Stimulated activated CD8-positive, alpha-beta memory T cell treated with anti-CD3 and anti-CD28 coated beads, Interleukin-2, amount 100 ng/mL, for 48 hours (primary cell): ENCODE measurements at regions not wholly inside any gene's neighbourhood (a gene's known extent, or its start where the extent isn't known, plus 50 kb on each side); places are given as distances from the start of the nearest gene placed in this dataset.

Source experiments
- DNase-seq, 2 donors: peaks; one replicate each; pipeline ENCODE4 v3.0.0-alpha.2; 2020; ENCODE audit warnings: low read depth in 2 of 2

DNA sequence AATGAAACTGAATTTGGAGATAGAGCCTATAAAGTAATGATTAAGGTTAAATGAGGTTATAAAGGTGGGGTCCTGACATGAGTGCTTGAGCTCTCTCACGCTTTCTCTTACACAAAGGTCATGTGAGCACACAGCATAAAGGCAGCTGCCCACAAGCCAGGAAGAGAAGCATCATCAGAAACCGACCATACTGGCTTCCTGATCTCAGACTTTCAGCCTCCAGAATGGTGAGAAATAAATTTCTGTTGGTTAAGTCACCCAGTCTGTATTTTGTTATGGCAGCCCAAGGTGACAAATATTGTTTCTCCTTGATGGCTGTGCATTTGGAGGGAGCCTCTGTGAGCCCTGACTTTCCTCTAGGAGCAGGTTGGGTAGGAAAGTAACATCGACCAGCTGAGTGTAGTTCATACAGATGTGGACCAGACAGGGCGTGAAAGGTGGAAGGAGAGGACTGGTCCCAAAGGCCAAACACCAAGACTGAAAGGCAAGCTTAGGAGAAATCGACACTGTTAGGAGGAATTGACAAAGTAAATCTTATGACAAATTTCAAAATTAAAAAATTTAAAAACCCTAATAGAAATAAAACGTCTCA is 97.6 kb upstream of the SLC38A2 start:
- peak in 1 of 2 donors; percentile 7 for DNase-seq

DNA sequence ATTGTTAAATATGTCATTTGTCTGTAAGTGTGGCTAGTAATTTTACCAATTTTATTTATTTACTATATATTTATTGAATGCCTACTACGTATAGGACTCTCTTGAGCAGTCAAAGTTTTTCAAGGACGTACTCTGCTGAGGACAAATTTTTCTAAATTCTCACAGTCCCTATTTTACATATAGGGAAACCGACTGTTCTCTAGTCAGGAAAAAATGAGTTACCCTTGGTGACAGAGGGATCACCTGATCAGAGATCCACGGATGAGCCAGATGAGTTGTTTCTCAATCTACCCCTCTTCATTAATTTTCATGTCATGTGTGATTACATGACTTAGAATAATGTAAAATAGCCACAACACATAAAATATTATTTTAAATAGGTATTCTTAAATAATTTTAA is 96.2 kb upstream of the SLC38A2 start:
- DNase-seq: no peak

DNA sequence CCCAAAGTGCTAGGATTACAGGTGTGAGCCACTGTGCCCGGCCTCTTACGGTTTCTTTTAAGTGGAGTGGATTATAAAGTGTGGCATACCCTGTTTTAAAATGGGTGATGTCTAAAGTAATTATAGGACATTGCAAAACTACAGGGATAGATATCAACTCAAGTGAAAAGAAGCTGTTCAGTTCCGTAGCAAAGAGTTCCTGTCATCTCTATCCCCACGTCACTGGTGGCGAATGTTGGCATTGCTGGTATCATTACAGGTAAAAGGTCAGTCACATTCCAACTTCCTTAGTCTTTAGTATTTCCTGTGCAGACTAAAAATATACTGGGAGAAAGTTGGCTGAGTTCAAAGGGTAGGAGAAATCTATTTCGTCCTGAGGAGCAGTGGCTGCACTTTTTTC is 95.6 kb upstream of the SLC38A2 start:
- DNase-seq: no peak

DNA sequence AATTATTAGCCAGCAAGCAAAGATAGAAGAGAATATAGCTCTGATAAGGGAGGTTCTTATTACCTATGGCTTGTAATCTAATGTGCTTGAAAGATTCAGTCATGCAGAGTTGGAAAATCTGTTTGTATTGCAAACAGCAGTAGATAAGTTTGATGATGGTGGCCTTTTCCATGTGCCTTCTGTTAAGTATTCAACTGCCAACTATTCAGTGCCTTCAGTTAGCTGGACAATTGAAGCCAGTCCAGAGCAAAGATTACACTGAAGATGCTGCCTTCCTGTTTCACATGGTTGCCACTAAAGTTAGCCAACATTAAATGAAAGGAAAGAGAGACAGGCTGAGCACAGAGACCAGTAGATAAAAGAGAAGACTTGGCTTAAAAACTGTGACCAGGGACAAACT is 92.7 kb upstream of the SLC38A2 start:
- no peak for DNase-seq

DNA sequence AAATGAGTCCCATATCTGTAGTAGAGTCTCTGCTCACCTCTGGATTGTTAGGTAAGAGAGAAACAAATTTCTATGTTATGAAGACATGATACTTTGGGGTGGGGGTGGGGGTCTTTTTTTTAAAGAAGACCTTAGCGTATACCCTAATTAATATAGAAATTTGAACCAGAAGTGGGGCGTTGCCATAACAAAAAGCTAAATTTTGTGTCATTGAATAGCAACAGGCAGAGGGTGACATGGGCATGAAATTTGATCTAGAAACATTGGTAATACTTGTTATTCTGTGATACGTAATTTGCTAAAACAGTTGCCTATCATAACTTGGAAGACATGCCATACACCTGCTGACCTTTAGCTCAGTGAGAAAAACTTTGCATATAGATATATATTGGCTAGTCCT is 92.3 kb upstream of the SLC38A2 start:
- DNase-seq: no peak

DNA sequence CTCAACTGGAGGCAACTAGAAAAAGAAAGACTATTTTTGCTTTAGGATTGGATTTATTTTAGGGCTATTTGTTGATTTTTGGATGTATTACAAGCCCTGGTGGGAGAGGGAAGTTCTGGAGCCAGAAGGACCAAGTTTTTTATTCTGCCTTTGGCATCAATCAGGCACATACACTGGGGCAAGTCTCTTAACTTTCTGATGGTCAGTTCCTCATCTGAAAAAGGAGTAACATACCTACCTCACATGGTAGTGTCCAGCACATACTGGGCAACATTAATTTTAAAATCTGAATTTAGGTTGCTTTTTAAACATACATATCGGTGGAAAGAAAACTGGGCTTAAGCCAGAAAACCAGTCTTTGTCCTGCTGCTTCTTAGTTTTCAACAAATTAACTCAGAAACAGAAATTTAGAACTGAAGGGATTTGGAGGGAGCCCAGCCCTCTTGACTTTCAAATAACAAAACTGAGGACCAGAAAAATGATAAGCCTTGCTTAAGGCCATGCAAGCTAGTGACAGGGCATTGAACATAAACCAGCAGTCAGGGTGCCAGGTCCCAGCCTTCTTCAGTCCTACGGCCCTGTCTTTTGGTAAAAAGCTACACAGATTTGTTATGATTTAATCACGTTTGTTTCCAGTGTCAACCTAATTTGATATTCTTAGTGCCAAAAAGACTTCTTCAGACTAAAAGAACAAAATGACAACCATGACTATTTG is 90.2 kb upstream of the SLC38A2 start:
- no peak for DNase-seq

DNA sequence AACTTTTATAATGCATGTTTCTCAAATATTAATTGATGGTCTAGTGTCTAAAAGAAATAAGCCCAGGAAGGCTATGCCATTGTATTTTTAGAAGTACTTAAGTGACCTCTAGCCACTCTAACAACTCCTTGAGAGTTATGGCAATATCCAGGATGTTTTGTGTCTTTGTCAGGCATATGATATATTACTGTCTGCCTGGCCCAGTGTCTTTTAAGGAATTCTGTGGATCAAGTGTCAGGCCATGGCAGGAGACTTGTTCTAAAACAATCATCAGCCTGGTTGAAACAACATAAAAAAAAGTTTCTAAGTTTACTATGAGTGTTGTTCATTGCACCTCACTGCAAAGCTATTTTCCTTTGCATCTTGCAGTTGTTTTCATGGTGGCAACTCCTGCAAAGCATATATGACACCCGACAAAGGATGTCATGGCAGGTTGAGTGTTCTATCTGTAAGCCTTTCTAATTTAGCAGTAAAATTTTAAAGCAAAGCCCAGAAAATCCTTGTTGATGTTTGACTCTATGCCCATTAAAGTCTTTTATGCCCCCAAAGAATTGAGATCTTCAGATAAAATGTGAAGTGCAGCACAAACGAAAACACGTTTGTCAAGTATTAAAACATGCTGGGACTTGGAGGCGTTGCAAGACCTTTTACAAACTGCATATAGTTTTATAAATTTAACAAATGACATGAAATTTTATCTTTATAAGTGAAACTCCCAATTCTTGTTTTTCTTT is 89.5 kb upstream of the SLC38A2 start:
- DNase-seq: no peak

DNA sequence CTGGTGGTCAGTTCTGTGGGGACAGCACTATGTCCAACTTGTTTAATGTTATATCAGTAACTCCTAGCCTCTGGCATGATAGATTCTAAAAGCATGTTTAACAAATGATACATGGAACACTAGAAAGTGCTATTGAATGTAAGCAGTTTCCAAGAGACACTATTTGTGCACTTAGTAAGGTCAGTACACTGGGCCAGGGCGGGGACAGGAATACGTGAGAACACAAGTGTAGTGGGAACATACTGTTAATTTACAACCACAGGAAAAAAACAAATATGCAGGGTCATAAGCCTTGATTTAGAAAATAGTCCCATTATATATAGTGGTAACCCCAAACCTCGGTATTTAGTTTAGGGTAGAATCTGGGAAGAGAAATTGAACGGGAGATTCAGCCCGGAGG is 88.9 kb upstream of the SLC38A2 start:
- no peak for DNase-seq

DNA sequence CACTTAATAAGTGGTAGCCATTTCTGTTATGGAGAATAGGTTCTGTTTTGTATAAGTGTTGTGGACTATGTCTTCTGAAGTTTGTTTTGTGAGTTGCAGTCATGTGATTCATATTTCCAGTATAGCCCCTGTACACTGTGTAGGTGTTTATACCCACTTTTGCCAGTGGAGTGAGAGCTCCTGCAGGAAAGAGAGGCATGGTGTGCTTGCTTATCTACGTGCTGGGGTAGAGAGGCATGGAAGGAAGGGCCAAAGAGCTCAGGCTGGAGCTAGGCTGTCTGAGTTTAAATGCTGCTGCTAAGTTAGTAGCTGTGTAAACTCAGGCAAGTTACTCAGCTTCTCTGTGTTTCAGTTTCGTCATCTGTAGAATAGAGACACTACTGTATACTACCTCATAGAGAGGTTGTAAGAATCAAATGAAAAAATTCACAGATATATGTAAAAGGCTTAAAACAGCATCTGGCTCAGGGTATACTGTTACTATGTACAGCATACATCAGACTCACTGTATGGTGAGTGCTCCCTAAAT is 88.2 kb upstream of the SLC38A2 start:
- no peak for DNase-seq

DNA sequence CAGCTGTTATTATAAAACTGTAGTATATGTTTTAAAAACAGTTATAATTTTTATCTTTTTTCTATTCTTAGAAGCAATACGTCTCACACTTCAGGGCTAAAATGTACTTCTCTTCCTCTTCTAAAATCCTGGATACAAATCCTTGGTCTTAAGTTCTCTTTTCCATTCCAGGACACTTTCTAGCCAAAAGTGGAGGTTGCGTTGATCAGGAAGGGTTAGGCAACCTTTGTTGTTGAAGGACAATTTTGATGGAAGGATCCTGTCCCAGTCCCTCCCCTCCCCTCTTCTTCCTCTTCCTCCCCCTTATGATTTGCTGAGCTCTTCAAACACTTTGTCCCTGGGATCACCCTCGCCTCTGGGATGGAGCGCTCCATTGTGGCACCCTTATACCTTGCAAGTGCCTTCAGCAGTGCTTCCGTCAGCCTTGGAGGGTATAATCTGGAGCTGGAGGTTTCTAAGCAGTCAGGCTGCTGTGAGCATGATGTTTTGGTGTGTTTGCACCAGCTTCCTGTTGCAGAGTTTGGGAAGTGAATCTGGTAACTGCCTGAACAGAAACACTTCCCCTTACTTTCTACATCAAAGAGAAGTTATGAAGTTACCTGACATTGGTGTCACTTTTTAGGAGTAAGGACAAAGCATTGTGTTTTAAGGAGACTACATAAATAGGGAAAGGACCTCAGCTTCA is 87.4 kb upstream of the SLC38A2 start:
- DNase-seq: no peak

DNA sequence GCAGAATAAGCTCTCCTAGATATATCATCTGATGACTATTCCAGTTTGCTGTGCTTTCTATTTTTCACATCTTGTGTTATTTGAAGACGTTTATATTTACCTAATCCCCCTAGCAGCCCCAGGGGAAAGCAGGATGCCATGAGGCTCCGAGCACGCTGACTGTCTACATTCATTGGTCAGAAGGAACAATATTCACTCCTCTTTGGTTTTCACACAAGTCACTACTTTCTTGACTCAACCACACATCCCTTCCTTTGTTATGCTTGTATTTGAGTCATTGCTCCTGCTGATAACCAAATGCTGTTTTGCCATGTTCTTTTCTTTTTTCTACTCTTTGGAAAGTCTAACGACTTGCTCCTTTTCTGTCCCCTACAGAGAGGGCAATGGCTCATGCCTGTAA is 86.5 kb upstream of the SLC38A2 start:
- DNase-seq: no peak

DNA sequence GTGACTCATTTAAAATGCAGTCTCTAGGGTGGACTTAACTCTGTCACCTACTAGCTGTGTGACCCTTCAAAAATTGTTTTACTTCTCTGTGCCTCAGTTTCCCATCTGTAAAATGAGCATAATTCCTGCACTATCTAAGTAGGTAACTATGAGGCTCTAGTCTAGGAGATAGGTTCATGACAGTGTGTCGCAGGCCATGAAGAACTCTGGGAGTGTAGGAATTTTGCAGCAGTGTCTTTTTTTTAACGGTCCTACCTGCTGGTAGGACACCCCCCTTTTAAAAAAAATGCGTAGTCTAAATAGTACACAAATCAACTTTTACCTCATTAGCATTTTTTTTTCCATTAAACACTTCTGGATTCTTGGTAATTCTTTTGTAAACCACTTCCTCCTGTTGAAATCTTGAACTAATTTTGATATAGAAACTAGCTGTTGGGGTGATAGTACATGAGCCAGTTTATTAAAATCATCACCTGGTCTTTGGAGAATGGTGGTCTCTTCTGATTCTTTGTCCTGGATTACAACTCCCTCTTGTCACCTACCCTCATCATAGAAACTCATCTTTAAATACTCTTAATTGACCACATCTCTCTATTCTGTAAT is 86.0 kb upstream of the SLC38A2 start:
- DNase-seq: no peak

DNA sequence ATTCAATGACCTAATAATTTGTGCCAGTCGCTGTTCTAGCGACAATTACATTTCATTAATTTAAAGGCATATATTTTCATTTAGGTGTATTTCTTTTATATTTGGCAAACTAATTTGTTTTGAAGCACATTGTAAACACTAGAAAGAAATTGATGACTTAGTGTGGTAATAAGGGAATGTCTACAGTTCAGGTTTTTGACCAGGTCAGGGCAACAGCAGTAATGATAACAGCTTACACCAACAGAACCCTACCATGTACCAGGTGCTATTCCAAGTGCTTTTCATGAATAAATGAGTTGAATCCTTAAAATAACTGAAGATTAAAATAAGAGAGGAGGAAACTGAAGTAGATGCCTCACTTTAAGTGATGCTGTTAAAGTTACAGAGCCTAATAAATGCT is 85.4 kb upstream of the SLC38A2 start:
- no peak for DNase-seq

DNA sequence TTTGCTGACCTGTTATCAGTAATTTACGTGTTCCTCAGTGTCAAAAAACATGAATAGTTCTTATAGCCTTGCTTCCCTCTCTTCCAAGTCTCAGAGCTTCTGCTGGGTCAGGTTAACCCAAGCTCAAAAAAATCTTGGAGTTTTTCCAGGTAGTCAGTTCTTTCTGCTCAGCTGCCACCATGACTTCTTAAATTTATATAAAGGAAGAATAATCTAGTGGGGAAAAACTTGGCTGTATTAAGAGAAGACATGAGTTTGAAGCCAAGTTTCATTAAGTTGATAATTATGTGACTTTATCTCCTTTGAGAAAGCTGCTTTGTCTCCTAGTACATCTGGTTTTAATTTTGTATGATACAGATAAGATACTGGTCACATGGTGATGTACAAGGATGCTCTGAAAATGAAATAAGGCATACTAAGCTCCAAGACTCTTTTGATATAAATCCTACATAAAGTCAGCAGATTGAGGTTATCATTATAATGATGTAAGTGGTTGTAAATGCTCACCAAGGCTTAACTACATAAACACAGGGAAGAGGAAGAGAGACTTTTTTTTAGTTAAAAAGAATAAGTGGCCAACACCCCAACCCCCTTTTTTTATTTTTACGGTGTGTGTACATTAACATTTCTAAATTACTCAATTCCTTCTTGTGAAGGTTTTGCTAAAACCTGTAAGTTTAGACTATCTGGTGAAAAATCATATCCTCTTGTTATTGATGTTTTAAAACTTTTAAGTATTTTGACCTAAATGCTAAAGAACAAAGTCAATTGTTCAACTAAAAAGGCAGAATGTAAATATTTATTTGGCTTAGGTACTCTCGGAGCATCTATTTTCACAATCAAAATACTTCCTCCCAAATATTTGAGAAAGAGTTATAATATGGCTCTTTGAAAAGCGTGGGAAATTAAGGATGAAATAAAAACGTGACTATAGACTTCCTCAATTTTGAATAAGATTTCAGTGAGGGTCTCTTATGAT is 84.1 kb upstream of the SLC38A2 start:
- DNase-seq: no peak

DNA sequence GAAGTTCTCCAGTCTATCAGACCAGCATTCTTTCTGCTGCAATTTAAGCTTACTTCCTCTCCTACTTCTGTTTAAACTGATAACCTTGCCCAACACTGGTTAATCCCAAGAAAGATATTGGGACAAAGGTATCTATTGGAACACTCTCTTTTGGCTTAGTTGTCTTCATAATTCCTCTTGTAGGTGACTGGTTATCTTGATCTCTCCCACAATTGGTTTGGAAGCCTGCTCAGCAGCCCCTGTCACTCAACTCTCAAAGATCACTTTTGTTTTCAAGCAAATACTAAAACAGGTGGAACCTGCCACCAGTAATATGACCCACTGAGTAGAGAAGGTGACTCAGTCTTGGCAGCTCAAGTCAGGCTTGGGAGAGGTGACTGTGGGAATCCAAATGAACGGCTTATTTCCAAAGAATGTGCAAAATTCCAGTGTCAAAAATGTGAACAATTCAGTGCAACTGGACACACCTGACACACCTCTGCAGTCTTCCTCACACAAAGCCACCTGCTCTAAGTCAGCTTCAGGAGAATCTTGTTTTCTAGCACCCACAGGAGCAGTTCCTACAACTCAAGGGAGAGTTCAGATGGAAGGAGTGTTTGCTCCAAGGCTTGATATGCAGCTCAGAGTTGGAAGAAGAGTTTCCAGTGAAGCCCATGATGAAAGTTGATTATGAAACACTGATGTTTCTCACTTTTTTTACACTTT is 83.2 kb upstream of the SLC38A2 start:
- no peak for DNase-seq

DNA sequence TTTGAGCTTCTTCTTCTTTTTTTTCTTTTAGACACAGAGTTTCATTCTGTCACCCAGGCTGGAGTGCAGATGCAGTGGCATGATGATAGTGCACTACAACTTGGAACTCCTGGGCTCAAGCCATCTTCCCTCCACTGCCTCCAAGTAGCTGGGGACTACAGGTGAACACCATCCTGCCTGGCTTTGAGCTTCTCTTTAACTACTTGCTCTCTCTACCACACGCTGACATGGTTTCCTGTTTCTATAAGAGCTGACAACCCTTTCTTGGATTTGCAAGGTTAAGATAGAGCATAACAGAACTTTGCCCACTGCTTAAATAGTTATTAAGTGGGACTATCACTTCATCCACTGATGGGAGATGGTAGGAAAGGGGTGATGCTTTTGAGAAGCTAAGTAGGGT is 82.4 kb upstream of the SLC38A2 start:
- no peak for DNase-seq

DNA sequence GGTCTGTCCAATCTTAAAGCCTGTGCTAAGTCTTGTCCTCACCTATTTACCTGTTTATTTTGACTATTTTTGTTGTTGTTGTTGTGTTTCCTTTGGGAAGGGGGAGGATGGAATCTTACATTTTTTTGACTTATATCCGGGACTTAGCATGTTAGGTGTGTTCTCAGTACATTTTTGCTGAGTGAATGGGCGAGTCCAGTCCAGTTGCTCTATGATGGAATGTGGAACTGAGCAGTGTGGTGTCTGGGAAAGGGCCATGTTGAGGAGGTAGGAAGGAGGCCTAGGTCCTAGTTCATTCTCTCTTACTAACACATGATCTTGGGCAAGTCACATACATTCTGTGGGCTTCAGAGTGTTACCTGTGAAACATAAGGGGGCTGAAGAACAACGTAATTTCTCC is 80.9 kb upstream of the SLC38A2 start:
- DNase-seq: no peak

DNA sequence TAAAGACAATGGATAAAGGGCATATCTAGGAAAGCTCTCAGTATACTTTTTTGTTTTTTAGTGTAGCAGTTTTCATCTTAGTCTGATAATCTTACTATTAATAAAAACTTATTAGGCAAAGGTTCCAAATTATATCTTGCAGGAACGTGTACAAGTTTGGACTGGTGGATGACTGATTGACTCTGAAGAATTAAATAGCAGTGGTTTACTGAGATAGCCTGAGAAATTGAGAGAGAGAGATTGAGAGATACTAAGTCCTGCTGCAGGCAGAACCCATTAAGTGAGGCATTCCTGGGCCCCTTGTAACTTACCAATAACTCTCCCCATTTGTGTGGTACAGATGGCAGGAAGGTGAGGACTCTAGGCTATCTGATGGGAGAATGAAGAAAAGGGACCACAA is 80.2 kb upstream of the SLC38A2 start:
- DNase-seq: no peak

DNA sequence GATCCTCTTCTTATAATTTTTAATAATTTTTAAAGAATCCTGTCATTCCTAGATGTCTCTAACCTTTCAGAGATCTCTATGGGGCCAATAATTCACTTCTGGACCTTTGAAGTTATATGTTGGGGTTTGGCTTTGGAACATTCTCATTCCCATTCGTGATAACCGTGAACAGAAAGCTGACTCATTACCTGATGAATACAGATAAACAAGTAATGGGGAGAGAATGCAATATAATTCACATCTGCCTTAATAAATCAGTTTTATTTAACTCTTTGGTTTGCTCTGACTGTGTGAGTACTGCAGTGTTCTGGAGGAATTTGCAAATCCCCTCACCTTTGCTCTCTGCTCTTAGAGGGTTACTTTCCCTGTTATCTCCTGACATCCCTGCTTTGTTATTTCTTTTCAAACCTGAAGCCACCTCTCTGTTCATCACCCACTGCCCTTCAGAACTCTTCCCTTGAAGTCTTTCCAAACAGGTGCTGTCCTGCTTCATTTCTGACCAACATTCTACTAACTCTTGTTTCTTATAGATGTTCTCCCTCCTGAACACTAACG is 79.6 kb upstream of the SLC38A2 start:
- no peak for DNase-seq
